GM20000 (cell line): ENCODE measurements at regions not wholly inside any gene's neighbourhood (a gene's known extent, or its start where the extent isn't known, plus 50 kb on each side); places are given as distances from the start of the nearest gene placed in this dataset.
"Not testable (repeated sequence)": the region's sequence is repeated elsewhere in the genome, so short reads cannot be mapped to it uniquely, and the experiment has no call there.

Experiments used
- DNase-seq: peaks from one replicate; pipeline ENCODE4 v3.0.0; 2012; ENCODE audit warnings: low spot score
- CTCF ChIP-seq: IDR thresholded peaks from 2 replicates; pipeline ENCODE4 v1.5.1; 2012; ENCODE audit warnings: mild to moderate bottlenecking, control low read depth; ENCODE audit errors: extremely low read depth, missing control alignments

GRCh38 chr15:47003568-47003967, 713.7 kb upstream of the SEMA6D start:
- no peak for TF ChIP-seq CTCF
- DNase-seq, result no peak

GRCh38 chr15:47013446-47013845, 703.9 kb upstream of the SEMA6D start:
- TF ChIP-seq CTCF, result no peak
- DNase-seq, result no peak

- no peak for TF ChIP-seq CTCF
- no peak for DNase-seq
These were observed 689.9 kb upstream of the SEMA6D start for GRCh38 chr15:47027322-47027946.

GRCh38 chr15:47035475-47036406, 681.6 kb upstream of the SEMA6D start:
- TF ChIP-seq CTCF, result no peak
- DNase-seq, result no peak

GRCh38 chr15:47037003-47037402, 680.3 kb upstream of the SEMA6D start:
- DNase-seq, result no peak
- TF ChIP-seq CTCF, result no peak

GRCh38 chr15:47039225-47039624, 678.1 kb upstream of the SEMA6D start:
- no peak for TF ChIP-seq CTCF
- no peak for DNase-seq

- no peak for DNase-seq
These were observed 676.0 kb upstream of the SEMA6D start for GRCh38 chr15:47041301-47041700.

GRCh38 chr15:47047981-47048380, 669.3 kb upstream of the SEMA6D start:
- DNase-seq, result not testable (repeated sequence)

More at GRCh38 chr15:47041301-47041700, 676.0 kb upstream of the SEMA6D start:
- TF ChIP-seq CTCF, result no peak
